ENCODE measurements at regions not wholly inside any gene's neighbourhood (a gene's known extent, or its start where the extent isn't known, plus 50 kb on each side); places are given as distances from the start of the nearest gene placed in this dataset.
"Not testable (repeated sequence)": the region's sequence is repeated elsewhere in the genome, so short reads cannot be mapped to it uniquely, and the experiment has no call there.

DNA sequence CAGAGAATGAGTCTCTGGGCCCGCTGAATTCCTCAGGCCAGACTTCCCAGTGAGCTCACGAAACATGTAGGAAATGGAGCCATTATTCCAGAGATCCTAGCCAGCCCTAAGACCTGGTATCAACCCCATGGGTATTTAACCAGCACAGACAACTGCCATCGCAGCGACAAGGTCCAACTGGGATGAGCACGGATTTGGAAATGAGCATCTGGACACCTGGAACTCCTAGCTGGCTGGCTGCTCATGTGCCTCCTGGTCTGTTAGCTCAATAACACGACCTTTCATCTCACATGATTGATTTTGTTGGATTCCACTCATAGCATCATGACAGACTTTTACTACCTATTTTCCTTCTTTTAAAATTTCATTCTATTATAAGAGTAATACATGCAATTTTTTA lies 51.0 kb downstream of the POU3F3 start:
- DNase-seq (ENCODE audit: low spot score), result no peak

GRCh38 chr2:104909317-104909716 lies 55.4 kb downstream of the POU3F3 start:
- intact Hi-C loops (cut with DNase I), result no loop called here
- no peak for DNase-seq (ENCODE audit: low spot score)

More for the DNA sequence above, 51.0 kb downstream of the POU3F3 start:
- intact Hi-C loops (cut with DNase I), result no loop called here

DNA sequence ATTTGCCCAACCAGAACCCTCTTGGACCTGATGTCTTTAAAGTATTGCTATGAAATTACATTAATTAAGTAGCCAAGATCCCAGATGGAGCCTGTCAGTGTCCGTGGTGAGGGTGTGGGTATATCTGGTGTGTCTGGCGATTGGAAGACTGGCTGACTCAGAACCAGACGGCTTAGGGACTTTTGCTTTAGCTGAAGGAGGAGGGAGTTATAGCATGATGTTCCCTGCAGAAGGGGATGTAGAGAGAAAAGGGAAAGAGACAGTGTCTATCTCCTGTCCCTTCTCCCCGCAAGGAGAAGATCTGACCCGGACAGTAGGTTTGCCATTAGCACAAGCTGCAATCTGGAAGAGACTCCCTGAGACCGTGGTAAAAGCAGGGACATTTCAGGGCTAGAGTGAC lies 60.6 kb downstream of the POU3F3 start:
- no peak for DNase-seq (ENCODE audit: low spot score)
- intact Hi-C loops (cut with DNase I), result no loop called here

DNA sequence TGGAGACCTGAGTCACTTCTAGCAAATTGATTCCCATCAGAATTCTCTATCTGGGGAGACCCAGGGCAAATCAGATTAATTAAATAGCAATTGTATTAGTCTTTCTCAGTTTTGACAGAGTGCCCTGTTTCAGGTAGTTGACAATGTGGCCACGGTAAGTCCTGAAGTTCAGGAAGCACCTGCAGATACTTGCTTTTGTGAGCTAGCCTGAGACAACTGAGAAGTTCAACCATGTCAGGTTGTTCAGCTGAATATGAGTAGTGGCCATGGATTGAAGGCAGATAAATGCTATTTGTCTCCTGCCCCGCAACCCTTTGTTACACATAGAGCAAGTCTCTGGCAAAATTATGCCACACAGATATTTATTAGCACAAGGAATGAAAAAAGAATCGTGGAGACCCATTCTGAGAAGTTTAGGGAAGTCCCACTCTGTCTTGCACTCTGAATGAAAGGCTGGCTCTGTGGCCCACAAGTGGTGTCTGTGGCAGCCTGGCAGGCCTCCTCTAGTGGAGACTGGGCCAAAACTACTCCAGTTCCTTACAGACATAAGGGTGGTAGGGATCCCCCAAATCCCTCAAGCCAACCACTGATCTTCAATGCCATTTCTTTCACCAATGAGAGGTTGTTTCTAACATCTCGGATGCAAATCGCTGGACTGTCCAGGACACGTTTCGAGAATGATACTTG lies 61.3 kb downstream of the POU3F3 start:
- no peak for DNase-seq (ENCODE audit: low spot score)
- intact Hi-C loops (cut with DNase I), result no loop called here

DNA sequence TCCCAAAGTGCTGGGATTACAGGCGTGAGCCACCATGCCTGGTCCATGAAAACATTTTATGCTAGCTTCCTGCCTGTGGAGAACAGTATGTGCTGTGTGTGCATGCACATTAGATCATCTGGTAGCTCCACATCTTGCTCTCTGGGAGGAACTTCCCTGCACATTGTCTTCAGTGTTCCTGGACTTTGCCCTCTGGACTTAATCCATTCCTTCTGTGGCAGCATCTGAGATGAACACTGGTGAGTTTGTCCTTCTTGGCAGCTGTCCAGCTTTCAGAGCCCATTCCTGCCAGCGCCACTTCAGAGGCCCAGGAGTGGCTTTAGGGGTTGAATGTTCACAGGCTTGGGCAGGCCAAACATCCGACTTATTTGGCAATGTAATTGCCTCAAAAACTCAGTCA lies 65.2 kb downstream of the POU3F3 start:
- no peak for DNase-seq (ENCODE audit: low spot score)
- intact Hi-C loops (cut with DNase I), result no loop called here

GRCh38 chr2:104923665-104924064 lies 69.8 kb downstream of the POU3F3 start:
- intact Hi-C loops (cut with DNase I), result no loop called here
- DNase-seq (ENCODE audit: low spot score), result no peak

- intact Hi-C loops (cut with DNase I), result no loop called here
- DNase-seq (ENCODE audit: low spot score), result no peak
These were observed 75.7 kb downstream of the POU3F3 start for GRCh38 chr2:104929663-104930062.

- intact Hi-C loops (cut with DNase I), result no loop called here
These were observed 76.8 kb downstream of the POU3F3 start for GRCh38 chr2:104930732-104931131.

GRCh38 chr2:104932243-104932642 lies 78.3 kb downstream of the POU3F3 start:
- intact Hi-C loops (cut with DNase I), result no loop called here
- DNase-seq (ENCODE audit: low spot score), result no peak

More at GRCh38 chr2:104930732-104931131, 76.8 kb downstream of the POU3F3 start:
- no peak for DNase-seq (ENCODE audit: low spot score)

GRCh38 chr2:104933151-104933917 lies 79.4 kb downstream of the POU3F3 start:
- DNase-seq (ENCODE audit: low spot score), result no peak
- intact Hi-C loops (cut with DNase I), result no loop called here

GRCh38 chr2:104936527-104936926 lies 82.6 kb downstream of the POU3F3 start:
- intact Hi-C loops (cut with DNase I), result no loop called here

GRCh38 chr2:104938231-104938941 lies 84.5 kb downstream of the POU3F3 start:
- intact Hi-C loops (cut with DNase I), result no loop called here
- no peak for DNase-seq (ENCODE audit: low spot score)

More at GRCh38 chr2:104936527-104936926, 82.6 kb downstream of the POU3F3 start:
- DNase-seq (ENCODE audit: low spot score), result no peak

GRCh38 chr2:104939570-104940217 lies 85.8 kb downstream of the POU3F3 start:
- DNase-seq (ENCODE audit: low spot score), result no peak
- intact Hi-C loops (cut with DNase I), result loop anchor here in 1 of 2 donors (5.0 kb wide), 1 partner anchor 847 kb away; no protein-coding TSS in a partner anchor

GRCh38 chr2:104944495-104944894 lies 90.6 kb downstream of the POU3F3 start:
- intact Hi-C loops (cut with DNase I), result loop anchor here in 1 of 2 donors (5.0 kb wide), 1 partner anchor 852 kb away; no protein-coding TSS in a partner anchor
- DNase-seq (ENCODE audit: low spot score), result no peak

DNA sequence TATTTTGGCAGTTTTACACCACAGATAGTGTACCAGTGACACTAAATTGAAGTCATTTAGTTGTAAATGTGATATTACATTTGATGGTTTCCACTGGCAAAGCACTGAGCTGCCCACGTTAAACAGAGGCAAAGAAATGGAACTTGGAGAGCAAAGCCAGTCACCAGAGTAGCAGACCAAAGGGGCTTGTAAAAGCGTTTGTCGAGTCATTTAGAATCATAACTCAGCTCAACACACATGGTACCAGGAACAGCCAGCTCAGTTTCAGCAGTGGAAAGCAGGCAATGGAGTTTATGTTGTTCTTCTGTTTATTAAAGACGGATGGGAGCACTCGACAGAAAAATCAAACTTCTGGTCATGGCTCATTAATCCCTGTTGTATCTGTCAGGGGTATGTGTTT lies 91.2 kb downstream of the POU3F3 start:
- intact Hi-C loops (cut with DNase I), result no loop called here
- DNase-seq (ENCODE audit: low spot score), result no peak

DNA sequence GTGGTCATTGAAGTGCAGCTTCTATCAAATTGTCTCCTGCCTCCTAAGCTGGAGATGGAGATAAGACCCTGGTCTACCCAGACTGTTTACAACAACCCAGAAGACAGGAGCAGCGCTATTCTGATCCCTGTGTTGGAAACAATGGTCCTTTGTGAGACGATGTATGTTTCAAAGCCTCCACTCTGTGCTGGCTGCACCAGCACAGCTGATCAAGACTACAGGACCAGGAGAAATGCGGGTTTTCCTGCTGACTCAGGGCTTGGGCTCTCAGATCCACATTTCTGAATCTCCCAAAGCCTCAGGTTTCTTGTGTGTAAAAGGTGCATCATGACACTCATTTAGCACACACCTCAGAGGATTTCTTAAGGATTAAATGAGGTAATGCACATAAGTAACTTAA lies 92.0 kb downstream of the POU3F3 start:
- no peak for DNase-seq (ENCODE audit: low spot score)
- intact Hi-C loops (cut with DNase I), result no loop called here

GRCh38 chr2:104947456-104947855 lies 90.4 kb upstream of the MRPS9 start:
- DNase-seq (ENCODE audit: low spot score); intact Hi-C loops (cut with DNase I): not testable (repeated sequence)

DNA sequence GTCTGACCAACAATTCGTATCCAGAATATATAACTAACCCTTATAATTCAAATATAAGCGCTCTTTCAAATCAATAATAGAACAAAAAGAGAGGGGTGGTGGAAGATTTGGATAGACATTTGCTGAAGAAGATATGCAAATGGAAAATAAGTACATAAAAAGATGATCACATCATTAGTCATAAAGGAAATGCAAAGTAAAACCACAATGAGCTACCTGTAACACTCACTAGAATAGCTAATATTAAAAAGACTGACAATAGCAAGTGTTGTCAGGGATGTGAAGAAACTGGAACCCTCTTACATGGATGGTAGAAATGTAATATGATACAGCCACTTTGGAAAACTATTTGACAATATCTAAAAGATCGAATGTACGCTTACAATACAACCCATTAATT lies 84.9 kb upstream of the MRPS9 start:
- intact Hi-C loops (cut with DNase I), result no loop called here
- DNase-seq (ENCODE audit: low spot score), result no peak

DNA sequence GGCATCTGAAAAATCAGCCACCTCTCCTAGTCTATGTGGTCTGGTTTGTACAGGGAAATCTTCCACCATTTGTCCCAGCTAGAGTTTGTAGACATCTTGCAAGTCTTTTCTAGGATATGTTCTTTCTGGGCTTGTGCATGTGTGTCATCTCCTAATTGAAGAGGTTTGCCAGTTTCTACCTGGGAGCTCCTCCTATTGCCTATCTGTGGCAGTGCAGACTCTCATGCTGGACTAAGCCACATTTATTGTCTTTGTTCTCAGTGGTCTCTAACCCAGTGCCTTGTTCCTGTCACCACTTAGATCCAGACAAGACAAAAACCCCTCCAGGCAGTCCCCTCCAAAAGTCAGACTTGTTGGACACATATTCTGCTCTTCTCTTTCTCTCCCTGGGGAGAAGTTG lies 72.0 kb upstream of the MRPS9 start:
- no peak for DNase-seq (ENCODE audit: low spot score)

DNA sequence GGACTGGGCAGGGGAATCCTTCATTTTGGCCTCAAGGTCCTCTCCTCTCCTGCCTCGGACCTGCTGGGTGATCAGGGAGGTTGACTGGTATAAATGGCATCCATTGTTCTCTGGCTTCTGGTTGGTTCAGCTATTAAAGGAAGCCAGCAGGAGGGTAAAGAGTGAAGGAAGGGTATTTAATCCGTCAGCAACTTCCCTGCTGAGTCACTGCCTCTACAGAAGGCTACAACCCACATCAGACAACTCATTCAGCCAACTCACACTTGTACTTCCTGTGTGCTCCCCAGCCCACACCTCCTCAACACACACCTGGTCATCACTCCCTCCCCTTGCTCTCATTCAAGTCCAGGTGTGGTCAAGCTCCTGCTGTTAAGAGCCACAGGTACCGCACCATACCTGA lies 68.3 kb upstream of the MRPS9 start:
- intact Hi-C loops (cut with DNase I), result no loop called here
- no peak for DNase-seq (ENCODE audit: low spot score)

More for the DNA sequence above, 72.0 kb upstream of the MRPS9 start:
- intact Hi-C loops (cut with DNase I), result no loop called here
